ENCODE measurements at regions not wholly inside any gene's neighbourhood (a gene's known extent, or its start where the extent isn't known, plus 50 kb on each side); places are given as distances from the start of the nearest gene placed in this dataset.

DNA sequence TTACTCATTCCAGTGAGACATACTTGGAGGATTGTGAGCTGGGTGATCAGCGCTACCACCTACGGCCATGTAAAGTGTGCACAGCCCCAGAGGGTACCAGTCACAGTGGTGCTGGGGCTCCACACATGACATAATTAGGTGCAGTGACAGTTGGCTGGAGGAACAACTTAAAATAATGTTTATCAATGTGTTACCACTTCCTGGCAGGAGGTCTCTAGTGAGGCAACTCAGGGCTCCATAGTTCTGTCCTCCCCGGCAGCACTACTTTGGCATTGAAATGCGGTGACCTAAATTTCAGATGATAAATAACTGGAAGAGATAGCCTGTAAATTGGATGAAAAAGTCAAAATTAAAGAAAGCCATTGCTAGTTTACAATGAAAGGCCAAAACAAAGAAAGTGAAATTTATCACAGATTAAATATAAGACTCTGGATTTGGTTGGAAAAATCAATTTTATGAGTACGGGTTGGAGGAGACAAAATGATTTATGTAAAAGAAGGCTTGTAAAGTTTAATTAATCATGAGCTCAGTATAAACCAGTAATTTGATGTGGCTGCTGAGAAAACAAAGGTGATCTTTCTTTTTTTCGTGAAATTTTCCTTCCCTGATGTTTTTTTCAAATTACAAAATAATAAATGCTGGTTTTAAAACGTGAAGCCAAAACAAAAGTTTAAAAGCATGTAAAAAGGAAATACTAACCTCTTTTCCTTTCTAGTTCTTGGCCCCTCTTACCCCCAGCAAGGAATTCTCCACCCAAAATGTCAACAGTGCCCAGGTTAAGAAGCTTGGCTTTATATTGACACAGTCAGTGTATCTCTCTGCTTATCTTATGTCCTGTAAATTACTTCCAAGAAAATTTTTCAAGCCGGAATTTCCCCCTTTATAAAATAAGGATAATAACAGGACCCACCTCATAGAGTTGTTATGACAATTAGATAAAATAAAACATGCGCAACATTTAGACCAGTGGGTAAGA, 126.7 kb upstream of the NOX3 start:
- DNase-seq (ENCODE audit: low spot score in 2 of 2) = no peak
- TF ChIP-seq, protein P1, sequence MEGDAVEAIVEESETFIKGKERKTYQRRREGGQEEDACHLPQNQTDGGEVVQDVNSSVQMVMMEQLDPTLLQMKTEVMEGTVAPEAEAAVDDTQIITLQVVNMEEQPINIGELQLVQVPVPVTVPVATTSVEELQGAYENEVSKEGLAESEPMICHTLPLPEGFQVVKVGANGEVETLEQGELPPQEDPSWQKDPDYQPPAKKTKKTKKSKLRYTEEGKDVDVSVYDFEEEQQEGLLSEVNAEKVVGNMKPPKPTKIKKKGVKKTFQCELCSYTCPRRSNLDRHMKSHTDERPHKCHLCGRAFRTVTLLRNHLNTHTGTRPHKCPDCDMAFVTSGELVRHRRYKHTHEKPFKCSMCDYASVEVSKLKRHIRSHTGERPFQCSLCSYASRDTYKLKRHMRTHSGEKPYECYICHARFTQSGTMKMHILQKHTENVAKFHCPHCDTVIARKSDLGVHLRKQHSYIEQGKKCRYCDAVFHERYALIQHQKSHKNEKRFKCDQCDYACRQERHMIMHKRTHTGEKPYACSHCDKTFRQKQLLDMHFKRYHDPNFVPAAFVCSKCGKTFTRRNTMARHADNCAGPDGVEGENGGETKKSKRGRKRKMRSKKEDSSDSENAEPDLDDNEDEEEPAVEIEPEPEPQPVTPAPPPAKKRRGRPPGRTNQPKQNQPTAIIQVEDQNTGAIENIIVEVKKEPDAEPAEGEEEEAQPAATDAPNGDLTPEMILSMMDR (IDR thresholded peaks at IDR 0.05) = no peak
- Histone ChIP-seq H3K9me3 (no peaks in the 10 kb centered on the region), H3K27me3 (no peaks in the 10 kb centered on the region), H3K36me3 (no peaks in the 10 kb centered on the region), H3K27ac (no peak overlapping the region), H3K4me3 (no peak overlapping the region), H3K4me1 (peaks cover 0 to 3% of the 10 kb centered on the region in 2 donors)
- intact Hi-C loops (cut with DNase I) = no loop called here

DNA sequence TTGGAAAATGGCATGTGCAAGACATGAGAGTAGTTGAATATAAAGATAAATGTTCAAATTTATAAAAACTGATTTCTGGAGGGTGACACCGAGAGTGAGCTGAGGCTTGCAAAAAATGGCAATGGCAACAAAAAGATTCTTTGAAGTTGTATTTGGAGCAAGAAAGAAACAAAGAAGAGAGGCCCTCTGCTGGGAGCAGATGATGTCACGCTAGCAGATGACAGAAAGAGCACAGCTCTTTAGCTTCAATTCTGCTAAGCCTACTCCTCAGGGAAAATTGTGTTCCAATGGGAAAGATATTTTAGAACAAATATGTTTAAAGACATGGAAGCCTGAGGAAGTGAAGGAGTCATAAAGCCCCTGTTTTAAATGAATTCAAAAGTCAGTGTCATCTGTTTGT, 125.3 kb upstream of the NOX3 start:
- TF ChIP-seq, protein P1 (IDR thresholded peaks at IDR 0.05) = no peak
- H3K4me3 ChIP-seq = no peak overlapping the region
- no peaks in the 10 kb centered on the region for H3K9me3 ChIP-seq
- intact Hi-C loops (cut with DNase I) = no loop called here
- H3K4me1 ChIP-seq = peaks cover 0 to 3% of the 10 kb centered on the region in 2 donors
- no peaks in the 10 kb centered on the region for H3K27me3 ChIP-seq
- H3K36me3 ChIP-seq = no peaks in the 10 kb centered on the region
- no peak overlapping the region for H3K27ac ChIP-seq
- DNase-seq (ENCODE audit: low spot score in 2 of 2) = no peak

DNA sequence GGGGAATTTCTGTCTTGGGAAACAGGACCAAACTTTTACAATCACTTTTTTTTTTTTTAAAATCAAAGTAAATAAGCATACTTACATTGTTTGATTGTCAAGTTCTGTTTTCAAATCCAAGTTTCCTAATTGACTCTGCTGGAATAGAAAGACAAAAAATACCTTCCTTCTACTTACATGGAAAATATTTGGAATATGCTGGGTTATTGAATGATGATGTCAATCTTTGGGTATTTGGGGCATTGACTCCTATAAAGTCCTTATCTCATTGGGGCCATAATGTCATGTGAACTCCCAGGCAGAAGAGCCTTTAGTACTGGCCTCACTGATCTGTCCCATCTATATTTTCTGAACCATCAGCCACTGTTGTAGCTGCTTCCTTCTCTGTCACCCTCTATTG, 122.6 kb upstream of the NOX3 start:
- intact Hi-C loops (cut with DNase I) = no loop called here
- no peak for DNase-seq (ENCODE audit: low spot score in 2 of 2)
- no peaks in the 10 kb centered on the region for H3K36me3 ChIP-seq
- H3K4me3 ChIP-seq = no peak overlapping the region
- no peaks in the 10 kb centered on the region for H3K9me3 ChIP-seq
- H3K4me1 ChIP-seq = peaks cover 0 to 3% of the 10 kb centered on the region in 2 donors
- TF ChIP-seq, protein P1 (IDR thresholded peaks at IDR 0.05) = no peak
- no peak overlapping the region for H3K27ac ChIP-seq
- no peaks in the 10 kb centered on the region for H3K27me3 ChIP-seq

GRCh38 chr6:155561966-155562364, 106.3 kb upstream of the NOX3 start:
- Histone ChIP-seq H3K27me3 (no peaks in the 10 kb centered on the region), H3K4me3 (no peak overlapping the region), H3K36me3 (no peaks in the 10 kb centered on the region), H3K27ac (no peak overlapping the region), H3K9me3 (no peaks in the 10 kb centered on the region), H3K4me1 (no peaks in the 10 kb centered on the region)
- TF ChIP-seq, protein P1 (IDR thresholded peaks at IDR 0.05) = no peak
- intact Hi-C loops (cut with DNase I) = no loop called here
- no peak for DNase-seq (ENCODE audit: low spot score in 2 of 2)

DNA sequence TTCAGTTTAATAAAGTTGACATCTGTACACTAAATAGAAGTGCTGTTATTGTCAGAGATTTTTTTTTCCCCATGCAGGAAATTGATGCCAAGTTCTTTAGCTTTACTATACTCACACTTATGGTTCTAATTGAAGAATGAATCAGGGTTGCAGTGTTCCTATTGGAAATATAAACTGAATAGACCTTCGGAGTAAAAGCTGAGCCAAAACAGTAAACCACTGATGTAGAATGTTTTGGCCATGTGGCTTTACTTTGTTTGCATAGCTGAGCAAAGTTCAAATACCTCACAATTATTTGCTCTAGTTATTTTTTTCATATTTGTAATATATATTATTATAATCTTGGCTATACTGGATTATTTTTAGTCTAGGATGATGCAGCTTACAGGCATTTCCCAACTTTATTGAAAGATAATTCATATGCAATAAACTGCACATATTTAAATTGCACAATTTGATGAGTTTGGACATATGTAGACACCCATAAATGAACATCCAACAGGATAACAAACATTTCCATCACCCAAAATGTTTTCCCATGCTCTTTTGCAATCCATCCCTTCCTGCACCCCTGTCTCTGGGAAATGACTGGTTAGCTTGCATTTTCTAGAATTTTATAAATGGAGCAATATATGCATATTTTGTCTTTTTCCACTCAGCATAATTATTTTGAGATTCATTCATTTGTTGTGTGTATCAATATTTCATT, 105.8 kb upstream of the NOX3 start:
- Histone ChIP-seq H3K27ac (no peak overlapping the region), H3K4me1 (no peaks in the 10 kb centered on the region), H3K36me3 (no peaks in the 10 kb centered on the region), H3K4me3 (no peak overlapping the region), H3K27me3 (no peaks in the 10 kb centered on the region), H3K9me3 (no peaks in the 10 kb centered on the region)
- DNase-seq (ENCODE audit: low spot score in 2 of 2) = no peak
- intact Hi-C loops (cut with DNase I) = no loop called here
- TF ChIP-seq, protein P1 (IDR thresholded peaks at IDR 0.05) = no peak

All from ascending aorta (tissue), 2 donors.